Stomach (tissue), 4 donors: ENCODE measurements at regions not wholly inside any gene's neighbourhood (a gene's known extent, or its start where the extent isn't known, plus 50 kb on each side); places are given as distances from the start of the nearest gene placed in this dataset.

Experiments
- EP300 ChIP-seq: sonication (generic); formaldehyde crosslinking; IDR thresholded peaks from one replicate; pipeline ENCODE4 v1.6.1; 2017; ENCODE audit warnings: antibody characterized with exemption
- POLR2AphosphoS5 ChIP-seq, 3 donors: sonication (generic); formaldehyde crosslinking; IDR thresholded peaks; one replicate each; pipeline ENCODE4 v1.6.1; 2016; ENCODE audit warnings: antibody characterized with exemption in 3 of 3
- TF ChIP-seq, protein P1 (sequence below), 7 experiments: fragments of 450-650 bp in 4 of 7; fragments of 200-600 bp in 3 of 7; sonication (generic) in 3 of 7; IDR thresholded peaks; one replicate each; pipeline ENCODE4 v1.5.1; 2016 to 2019; ENCODE audit warnings: antibody characterized with exemption in 7 of 7, control low read depth in 2 of 7, mild to moderate bottlenecking in 1 of 7

GRCh38 chr5:3099954-3100353 lies 348.5 kb upstream of the IRX2 start:
- TF ChIP-seq, protein P1, sequence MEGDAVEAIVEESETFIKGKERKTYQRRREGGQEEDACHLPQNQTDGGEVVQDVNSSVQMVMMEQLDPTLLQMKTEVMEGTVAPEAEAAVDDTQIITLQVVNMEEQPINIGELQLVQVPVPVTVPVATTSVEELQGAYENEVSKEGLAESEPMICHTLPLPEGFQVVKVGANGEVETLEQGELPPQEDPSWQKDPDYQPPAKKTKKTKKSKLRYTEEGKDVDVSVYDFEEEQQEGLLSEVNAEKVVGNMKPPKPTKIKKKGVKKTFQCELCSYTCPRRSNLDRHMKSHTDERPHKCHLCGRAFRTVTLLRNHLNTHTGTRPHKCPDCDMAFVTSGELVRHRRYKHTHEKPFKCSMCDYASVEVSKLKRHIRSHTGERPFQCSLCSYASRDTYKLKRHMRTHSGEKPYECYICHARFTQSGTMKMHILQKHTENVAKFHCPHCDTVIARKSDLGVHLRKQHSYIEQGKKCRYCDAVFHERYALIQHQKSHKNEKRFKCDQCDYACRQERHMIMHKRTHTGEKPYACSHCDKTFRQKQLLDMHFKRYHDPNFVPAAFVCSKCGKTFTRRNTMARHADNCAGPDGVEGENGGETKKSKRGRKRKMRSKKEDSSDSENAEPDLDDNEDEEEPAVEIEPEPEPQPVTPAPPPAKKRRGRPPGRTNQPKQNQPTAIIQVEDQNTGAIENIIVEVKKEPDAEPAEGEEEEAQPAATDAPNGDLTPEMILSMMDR (IDR thresholded peaks at IDR 0.05), result no peak
- TF ChIP-seq POLR2AphosphoS5 (IDR thresholded peaks at IDR 0.05) (no peak), EP300 (no peak)
